LHCN-M2 (cell line): ENCODE measurements at regions not wholly inside any gene's neighbourhood (a gene's known extent, or its start where the extent isn't known, plus 50 kb on each side); places are given as distances from the start of the nearest gene placed in this dataset.
"Not testable (repeated sequence)": the region's sequence is repeated elsewhere in the genome, so short reads cannot be mapped to it uniquely, and the experiment has no call there.

Experiments
- DNase-seq: peaks from one replicate; pipeline ENCODE4 v3.0.0-alpha.2; 2012; ENCODE audit warnings: low read depth

DNA sequence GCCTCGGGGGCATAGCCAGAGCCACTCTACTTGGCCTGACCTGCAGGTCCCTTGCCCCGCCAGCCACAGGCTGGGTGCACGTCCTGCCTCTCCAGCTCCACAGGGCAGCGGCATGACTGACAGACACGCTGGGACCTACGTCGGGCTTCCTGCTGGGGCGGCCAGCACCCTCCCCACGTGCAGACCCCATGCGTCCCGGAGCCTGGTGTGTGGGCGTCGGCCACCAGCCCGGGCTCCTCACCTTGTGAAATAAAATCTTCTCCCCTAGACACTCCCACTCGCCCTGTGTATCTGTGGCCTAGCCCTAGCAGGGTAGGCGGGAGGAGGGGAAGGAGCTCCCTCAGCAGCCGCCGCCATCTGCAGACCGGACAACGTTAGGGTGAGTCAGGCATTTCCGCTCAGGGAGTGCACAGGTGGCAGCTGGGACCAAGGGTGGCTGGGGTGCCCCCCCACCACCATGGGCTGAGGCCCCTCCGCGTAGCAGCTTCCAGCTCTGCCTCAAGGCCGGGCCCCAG lies 119.5 kb downstream of the IGLL1 start:
- not testable (repeated sequence) for DNase-seq

DNA sequence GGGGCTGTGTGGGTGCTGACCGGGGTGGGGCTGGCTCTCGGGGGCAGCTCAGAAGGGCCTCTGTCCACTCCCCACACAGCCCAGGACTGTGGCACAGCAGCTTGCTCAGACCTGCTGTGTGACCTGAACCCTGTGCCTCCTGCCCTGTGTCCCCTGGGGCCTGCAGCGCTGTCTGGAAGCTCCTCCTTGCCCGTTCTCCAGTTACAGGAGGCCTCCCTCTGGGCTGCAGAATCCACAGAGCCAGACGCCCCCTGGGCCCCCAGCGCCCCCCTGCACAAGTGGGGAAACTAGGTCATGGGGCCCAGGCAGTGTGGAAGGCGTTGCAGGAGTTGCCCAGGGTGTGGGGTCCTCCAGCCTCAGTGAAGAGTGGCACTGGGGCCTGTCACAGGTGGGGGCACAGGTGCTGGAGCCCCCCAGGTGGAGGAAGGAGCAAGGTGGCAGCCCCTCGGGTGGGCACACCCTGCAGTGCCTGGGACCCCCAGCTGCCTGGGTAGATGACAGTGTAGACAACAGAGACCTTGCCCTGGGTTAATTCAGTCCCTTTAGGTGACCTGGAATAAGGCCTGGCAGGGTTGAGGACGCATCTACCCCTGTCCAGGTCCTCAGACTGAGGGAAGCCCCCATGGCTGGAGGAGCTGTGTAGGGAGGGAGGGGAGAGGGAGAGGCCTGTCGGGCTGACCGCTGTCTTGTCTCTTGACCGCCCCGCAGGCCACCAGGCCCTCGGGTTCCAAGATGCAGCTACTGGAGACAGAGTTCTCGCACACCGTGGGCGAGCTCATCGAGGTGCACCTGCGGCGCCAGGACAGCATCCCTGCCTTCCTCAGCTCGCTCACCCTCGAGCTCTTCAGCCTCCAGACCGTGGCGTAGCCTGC lies 120.2 kb downstream of the IGLL1 start:
- not testable (repeated sequence) for DNase-seq

DNA sequence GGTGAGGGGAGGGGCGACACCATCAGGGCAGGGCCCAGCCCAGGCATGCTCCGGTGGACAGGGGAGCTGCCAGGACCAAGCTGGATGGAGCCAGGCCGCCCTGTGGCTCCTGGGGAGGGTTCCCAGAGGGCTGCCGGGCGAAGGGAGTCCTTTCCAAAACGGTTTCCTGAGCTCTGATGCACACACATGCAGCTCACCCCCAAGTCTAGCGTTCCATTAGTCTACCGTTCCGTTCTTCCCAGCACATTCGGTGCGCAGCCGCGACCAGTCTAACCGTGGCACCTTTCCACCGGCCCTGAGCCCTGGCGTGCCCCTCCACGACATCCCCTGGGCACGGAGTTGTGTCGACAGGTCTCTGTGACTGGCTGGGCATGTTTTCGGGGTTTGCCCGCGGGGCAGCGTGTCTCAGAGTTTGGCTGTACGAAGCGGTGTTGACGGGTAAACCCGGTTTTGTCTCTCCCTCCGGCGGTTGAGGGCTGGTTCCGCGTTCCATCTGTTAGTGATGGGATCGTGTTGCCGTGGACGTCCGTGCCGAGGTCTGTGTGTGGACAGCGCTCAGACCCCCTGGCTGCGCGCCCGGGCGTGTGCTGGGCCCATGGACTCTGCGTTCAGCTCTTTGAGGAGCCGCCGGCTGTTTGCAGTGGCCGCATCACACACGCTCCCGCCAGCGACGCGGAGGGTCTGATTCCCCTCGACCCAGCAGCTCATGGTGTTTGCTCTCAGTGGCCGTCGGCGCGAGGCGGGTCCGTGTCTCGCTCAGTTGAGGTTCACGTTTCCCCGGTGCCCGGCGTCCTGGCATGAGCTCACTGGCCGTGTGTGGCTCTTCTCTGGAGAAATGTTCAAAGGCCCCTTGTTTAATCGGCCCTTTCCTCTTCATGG lies 121.2 kb downstream of the IGLL1 start:
- no peak for DNase-seq

DNA sequence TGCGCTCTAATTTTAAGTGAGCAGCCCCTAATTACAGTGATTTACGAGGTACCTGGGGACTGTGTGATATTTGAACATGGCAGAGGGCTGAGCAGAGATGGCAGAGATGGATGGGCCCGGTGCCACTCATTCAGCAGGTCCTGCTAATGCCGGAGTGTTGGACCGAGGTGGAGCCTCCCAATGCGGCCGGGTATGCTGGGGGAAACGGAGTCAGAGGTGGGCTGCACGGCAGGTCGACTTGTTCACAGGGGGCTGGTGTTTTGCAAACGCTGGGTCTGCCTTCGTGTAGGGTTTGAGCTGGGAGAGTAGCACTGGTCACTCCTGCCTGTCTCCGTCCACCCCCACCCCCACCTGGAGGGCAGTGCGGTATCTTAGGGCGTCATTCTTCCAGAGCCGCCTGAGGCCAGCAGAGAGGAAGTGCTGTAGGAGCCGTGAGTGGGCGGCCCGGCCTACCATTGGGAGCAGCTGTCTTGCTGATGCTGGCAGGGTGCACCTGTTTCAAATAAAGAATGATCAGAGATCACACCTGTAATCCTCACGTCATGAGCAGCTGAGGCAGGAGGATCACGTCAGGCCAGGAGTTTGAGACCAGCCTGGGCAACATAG lies 122.6 kb downstream of the IGLL1 start:
- no peak for DNase-seq

DNA sequence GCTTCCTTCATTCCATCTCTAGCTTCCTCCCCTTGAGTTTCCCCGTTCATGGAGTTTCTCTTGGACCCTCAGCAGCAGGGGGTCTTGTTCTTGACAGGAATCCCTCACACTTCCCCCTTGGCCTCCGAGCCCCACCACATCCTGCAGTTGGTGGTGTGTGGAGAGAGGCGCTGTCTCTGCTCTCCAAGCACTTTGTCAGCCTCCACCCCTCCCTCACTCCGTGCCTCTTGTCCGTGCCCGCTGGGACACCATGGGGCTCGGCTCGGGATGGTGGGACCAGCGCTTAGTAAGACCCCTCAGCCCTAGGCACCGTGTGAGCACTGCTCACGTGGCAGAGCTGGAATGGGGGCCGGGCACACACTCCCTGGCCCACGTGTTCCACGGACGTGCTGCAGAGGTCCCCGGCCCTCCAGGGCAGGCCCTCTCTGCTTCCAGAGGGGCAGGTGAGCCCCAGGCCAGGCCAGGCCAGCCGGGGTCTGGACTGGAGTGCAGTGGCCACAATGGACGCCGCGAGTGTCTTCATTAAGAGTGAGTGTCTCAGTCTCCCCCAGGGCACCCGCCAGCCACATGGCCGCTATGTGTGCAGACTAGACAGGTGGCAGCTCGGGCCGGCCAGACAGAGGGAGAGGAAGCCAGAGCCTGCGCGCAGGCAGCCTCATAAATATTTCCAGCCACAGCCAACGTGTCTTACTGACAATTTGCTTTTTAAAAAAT lies 123.3 kb downstream of the IGLL1 start:
- DNase-seq, result not testable (repeated sequence)

DNA sequence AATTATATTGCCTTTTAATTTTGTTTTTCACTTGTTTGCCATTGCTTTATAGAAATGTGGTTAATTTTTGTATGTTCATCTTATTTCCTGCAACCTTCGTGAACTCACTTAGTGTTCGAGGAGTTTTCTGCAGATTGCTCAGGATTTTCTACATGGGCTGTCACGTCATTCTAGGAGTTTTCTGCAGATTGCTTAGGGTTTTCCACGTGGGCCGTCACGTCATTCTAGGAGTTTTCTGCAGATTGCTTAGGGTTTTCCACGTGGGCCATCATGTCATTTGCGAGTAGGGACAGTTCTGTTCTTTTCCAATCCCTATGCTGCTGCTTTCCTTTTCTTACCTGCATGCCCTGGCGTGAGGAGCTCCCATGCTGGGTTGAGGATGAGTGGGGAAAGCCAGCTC lies 125.7 kb downstream of the IGLL1 start:
- DNase-seq, result not testable (repeated sequence)

DNA sequence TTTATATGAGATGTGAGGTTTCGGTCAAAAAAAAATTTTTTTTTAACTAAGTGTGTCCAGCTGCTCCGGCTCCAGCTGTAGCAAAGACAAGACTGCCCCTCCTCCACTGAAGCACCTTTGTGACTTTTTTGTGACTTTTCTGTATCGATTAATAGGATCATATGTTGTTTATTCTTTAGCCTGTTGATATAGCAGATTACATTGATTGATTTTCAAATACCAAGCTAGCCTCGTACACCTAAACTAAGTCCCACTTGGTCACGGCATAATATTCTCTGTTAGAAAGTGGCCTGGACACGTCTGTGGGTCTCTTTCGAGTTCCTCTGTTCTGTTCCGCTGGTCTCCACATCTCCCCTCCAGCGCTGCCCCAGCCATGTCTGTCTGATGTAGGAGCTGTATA lies 126.8 kb downstream of the IGLL1 start:
- no peak for DNase-seq

DNA sequence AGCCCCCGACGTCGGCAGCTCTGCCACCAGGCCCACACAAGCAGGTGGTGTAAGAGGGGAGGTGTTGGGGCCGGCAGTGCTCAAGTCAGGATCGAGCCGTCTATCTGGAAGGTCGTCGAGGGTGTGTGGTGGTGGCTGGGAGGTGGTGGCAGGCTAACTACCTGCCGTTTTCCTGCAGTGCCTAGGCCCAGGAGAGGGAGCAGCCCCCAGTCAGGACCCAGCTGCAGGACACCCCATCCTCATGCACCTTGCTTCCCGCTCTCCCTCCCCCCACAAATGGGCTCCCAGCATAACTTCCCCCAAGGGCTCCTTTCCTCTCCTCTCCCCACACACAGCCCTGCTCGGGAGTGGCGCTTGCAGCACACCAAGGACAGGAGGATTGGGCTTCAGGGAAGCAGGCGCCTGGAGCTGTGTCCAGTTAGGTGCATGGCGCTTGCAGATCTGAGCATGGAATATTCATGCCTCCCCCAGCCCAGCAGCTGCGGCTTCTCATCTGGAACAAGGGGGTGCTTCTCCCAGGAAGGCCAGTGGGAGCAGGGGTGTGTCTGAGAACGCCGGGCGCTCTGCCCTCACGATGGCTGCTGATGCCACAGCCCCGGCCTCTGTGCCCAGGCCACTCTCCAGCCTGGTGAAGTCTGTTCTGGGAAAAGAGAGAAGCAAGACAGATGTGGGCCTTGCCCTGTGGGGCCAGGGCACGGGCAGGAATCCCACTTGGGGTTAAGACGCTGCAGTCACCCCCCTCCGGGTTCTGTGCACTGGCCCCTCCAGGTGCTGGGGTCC lies 127.7 kb downstream of the IGLL1 start:
- DNase-seq, result no peak

DNA sequence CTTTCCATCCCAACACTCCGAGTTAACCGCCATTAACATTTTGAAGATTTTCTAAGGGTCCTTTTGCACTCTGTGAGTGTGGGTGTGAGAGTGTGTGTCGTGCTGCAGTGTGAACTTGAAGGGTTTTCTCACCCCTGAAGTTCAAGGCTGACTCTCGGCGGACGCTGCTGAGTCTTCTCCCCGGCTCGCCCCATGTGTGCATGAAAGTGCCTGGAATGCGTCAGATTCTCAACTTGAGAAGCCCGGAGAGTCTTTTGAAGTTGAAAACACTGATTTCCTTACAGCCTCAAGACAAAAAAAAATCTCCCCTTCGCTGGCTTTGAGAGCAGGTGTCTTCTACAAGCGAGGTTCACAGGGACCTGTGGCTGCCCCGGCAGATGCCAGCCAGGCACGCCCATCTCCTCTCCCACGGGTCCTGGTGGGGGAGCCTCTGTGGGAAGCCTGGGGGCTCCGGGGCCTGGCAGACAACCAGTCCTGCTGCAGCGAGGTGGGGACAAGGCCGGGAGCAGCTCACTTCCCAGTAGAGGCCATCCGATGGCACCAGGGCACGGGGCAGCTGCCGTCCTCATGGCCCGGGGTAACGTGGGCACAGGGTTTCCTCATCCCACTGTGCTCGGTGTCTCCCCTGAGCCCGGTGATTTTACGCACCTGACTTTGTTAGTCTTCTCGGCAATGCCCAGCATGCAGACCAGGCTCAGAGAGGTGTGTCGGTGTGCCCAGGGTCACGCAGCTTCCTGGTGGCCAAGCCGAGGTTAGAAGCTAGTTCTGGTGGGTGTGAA lies 128.4 kb downstream of the IGLL1 start:
- not testable (repeated sequence) for DNase-seq

DNA sequence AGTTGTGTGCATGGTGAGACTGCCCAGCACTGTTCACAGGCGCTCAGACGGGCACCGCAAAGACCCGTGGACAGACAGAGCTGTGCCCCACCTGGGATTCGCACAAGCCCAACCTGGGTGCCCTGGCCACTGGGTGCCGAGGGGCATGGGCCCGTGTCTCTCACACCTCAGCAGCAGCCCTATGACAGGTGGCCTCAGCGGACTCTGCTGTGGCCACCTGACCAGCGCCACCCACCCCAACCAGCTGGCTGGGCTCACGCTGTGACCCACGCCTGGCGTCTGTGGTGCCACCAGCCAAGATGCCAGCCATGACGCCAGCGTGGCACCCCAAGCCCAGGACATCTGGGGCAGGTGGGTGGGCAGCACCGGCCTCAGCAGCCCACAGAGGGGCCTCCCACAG lies 129.3 kb downstream of the IGLL1 start:
- DNase-seq, result not testable (repeated sequence)

DNA sequence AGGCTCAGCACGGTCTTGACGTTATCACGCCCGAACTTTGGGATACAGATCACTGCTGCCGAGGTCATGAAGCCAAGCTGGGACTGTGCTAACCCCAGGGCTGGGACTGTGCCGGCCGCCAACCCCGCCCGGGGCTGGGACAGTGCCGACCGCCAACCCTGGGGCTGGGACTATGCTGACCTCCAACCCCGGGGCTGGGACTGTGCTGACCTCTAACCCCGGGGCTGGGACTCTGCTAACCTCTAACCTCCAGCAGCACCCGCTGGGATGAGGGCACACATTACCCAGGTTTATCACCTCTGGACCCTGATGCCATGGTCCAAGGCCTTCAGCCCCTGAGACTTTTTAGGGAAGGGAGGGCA lies 129.7 kb downstream of the IGLL1 start:
- no peak for DNase-seq

DNA sequence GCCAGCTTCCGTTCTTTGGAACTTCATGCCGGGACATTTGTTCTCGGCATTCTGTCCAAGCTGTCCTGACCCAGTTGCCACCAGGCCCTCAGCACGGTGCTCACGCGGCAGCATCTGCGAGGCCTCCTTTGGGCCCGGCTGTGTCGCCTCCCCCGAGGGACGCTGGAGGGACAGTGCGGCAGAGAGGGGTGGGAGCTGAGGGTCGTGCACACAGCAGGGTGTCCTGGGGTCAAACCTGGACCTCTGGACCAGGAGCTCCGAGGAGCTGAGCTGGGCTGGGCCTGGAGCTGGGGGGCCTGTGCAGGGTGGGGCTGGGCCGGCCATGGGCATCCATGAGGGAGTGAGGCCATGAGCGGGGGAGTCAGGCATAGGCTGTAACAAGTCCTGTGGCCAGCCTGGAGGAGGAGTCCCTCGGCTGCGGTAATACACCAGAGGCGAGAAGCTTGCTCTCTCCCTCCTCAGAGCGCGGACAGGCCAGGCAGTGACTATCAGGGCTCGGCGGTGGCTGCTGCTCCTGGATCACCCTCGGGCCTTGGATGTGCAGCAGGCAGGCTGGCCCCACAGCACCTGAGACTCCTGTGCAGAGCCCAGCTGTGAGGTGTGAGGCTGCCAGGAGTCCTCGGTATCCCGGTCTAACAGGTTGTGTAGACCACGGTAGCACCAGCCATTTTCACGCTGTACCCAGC lies 130.2 kb downstream of the IGLL1 start:
- not testable (repeated sequence) for DNase-seq

DNA sequence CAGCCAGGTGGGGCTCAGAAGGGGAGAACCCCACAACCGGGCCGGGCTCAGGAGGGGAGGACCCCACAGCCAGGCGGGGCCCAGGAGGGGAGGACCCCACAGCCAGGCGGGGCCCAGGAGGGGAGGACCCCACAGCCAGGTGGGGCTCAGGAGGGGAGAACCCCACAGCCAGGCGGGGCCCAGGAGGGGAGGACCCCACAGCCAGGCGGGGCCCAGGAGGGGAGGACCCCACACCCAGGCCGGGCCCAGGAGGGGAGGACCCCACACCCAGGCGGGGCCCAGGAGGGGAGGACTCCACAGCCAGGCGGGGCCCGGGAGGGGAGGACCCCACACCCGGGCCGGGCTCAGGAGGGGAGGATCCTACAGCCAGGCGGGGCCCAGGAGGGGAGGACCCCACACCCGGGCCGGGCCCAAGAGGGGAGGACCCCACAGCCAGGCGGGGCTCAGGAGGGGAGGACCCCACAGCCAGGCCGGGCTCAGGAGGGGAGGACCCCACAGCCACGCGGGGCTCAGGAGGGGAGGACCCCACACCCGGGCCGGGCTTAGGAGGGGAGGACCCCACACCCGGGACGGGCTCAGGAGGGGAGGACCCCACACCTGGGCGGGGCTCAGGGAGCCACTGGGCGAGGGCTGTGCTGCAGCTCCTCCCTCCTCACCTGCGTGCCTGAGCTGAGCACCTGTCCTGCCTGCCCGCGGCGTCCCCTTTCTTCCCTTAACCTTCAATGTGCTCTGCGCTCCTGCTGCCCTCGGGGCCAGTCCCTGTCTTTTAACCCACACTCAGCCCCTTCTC lies 131.4 kb downstream of the IGLL1 start:
- DNase-seq, result not testable (repeated sequence)

DNA sequence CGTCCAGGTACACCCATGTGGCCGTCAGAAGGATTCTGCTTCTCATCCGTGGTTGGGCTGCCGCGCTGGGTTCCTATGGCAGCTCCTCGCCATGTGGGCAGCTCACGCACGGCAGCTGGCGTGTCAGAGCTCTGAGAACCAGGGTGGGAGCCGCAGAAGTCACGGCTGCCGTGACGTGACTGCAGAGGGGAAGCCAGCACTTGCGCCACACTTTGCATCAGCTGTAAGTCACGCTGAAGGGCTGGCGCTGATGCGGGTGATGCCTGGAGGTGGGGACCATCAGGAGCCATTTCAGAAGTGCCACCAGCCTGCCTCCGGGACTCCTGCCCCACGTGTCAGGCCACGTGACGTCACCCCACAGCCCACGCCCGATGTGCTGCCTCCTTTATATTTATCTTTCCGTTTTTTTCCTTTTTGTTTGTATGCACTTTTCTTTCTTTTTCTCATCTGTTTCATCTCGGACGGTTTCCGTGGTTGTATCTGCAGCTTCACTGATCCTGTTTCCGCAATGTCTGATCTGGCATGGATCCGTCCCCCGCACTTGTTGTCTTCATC lies 133.2 kb downstream of the IGLL1 start:
- no peak for DNase-seq

DNA sequence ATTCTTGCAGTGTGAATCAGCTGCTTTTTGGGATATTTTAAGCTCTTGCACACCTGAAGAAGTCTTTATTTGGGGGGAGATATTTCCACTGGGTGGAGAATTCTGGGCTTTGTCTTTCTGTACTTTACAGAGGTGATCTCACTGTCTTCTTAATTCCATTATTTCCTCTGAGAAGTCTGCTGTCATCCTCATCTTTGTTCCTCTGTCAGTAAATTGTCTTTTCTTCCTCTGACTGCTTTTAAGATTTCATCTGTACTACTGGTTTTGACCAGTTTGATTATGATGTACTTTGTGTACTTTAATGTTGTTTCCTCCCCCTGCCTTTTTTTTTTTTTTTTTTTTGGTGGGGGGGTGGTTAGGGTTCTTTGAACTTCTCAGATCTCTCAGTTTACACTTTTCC lies 133.9 kb downstream of the IGLL1 start:
- DNase-seq, result not testable (repeated sequence)

DNA sequence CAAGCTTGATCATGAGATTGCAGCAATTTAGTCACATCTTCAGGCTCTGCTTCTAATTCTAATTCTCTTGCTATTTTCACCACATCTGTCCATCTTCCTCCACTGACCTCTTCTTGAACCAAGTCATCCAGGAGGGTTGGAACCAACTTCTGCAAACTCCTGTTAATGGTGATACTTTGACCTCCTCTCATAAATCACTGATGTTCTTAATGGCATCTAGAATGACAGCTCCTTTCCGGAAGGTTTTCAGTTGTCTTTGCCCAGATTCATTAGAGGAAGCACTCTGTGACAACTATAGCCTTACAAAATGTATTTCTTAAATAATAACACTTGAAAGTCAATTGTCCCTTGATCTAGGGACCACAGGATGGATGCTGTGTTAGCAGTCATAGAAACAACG lies 136.2 kb downstream of the IGLL1 start:
- not testable (repeated sequence) for DNase-seq

DNA sequence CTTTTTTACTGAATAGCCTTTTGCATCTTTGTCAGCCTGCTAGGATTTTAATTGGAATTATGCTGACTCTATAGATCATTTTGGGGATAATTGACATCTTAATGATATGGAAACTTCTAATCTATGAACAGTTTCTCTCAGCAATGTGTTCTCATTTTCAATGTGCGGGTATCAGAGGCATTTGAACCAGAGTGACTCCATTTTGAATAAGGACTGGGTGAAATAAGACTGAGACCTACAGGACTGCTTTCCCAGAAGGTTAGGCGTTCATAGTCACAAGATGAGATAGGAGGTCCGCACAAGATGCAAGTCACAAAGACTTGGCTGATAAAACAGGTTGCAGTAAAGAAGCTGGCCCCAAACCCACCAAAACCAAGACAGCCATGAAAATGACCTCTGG lies 140.5 kb downstream of the IGLL1 start:
- DNase-seq, result not testable (repeated sequence)

DNA sequence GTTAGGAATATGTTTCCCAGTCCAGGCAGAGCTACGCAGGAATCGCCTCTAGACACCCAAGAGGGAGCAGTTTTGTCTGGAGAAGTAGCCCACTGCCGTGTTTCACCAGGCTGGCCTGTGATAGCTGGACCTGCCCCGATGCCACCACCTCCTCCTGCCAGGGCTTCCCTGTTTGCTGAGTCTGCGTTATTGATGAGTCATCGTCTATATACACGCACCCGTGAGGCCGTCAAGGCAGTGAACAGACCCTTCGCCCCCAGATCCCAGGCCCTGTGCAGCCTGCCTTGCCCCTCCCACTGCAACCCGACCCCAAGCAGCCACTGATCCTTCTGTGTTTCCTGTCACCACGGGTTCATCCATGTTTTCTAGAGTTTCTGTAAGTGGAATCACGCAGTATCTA lies 141.9 kb downstream of the IGLL1 start:
- no peak for DNase-seq
